Sigmoid colon (tissue), 4 donors: ENCODE measurements at regions not wholly inside any gene's neighbourhood (a gene's known extent, or its start where the extent isn't known, plus 50 kb on each side); places are given as distances from the start of the nearest gene placed in this dataset.

ENCODE experiments used
- POLR2A ChIP-seq, 2 donors: fragments of 450-650 bp; IDR thresholded peaks; one replicate each; pipeline ENCODE4 v1.6.1; 2016; ENCODE audit warnings: antibody characterized with exemption in 2 of 2, mild to moderate bottlenecking in 2 of 2, moderate library complexity in 2 of 2
- POLR2AphosphoS5 ChIP-seq, 4 donors: sonication (generic); formaldehyde crosslinking; IDR thresholded peaks; one replicate each; pipeline ENCODE4 v1.6.1; 2017; ENCODE audit warnings: antibody characterized with exemption in 4 of 4
- TF ChIP-seq, protein P1 (sequence below), 4 experiments: fragments of 450-650 bp in 3 of 4; fragments of 200-600 bp in 1 of 4; IDR thresholded peaks; one replicate each; pipeline ENCODE4 v1.5.1; 2016 to 2019; ENCODE audit warnings: antibody characterized with exemption in 4 of 4, mild to moderate bottlenecking in 3 of 4, moderate library complexity in 2 of 4

DNA sequence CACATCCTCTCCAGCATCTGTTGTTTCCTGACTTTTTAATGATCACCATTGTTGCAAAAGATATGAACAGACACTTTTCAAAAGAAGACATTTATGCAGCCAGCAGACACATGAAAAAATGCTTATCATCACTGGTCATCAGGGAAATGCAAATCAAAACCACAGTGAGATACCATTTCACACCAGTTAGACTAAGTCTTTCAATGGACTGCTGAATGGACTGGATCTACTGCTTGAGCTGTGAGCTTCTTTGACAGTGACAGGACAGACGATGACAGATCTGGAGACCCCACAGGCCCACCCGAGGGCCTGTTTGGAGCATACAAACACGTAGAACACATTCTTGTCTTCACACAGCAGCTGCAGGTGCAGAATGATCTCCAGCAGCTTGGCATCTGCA, 266.1 kb upstream of the RIOK2 start:
- no peak for TF ChIP-seq POLR2A (IDR thresholded peaks at IDR 0.05)
- TF ChIP-seq POLR2AphosphoS5 (IDR thresholded peaks at IDR 0.05), result no peak
- TF ChIP-seq, protein P1, sequence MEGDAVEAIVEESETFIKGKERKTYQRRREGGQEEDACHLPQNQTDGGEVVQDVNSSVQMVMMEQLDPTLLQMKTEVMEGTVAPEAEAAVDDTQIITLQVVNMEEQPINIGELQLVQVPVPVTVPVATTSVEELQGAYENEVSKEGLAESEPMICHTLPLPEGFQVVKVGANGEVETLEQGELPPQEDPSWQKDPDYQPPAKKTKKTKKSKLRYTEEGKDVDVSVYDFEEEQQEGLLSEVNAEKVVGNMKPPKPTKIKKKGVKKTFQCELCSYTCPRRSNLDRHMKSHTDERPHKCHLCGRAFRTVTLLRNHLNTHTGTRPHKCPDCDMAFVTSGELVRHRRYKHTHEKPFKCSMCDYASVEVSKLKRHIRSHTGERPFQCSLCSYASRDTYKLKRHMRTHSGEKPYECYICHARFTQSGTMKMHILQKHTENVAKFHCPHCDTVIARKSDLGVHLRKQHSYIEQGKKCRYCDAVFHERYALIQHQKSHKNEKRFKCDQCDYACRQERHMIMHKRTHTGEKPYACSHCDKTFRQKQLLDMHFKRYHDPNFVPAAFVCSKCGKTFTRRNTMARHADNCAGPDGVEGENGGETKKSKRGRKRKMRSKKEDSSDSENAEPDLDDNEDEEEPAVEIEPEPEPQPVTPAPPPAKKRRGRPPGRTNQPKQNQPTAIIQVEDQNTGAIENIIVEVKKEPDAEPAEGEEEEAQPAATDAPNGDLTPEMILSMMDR (IDR thresholded peaks at IDR 0.05), result no peak
